GM13976 (cell line): ENCODE measurements at regions not wholly inside any gene's neighbourhood (a gene's known extent, or its start where the extent isn't known, plus 50 kb on each side); places are given as distances from the start of the nearest gene placed in this dataset.

Source experiments
- DNase-seq: peaks from one replicate; pipeline ENCODE4 v3.0.0; 2012; ENCODE audit warnings: low spot score
- in situ Hi-C: fragments of 300-500 bp; cut with MboI; formaldehyde crosslinking; loops from one replicate; pipeline ENCODE4 v1.12.0; 2022; ENCODE audit warnings: low sequenced_read_pairs, mixed read lengths, inconsistent platforms; ENCODE audit not compliant: unreplicated experiment
- TF ChIP-seq, protein P1 (sequence below): IDR thresholded peaks from 2 replicates; pipeline ENCODE4 v1.5.1; 2012; ENCODE audit warnings: borderline replicate concordance, mild to moderate bottlenecking; ENCODE audit not compliant: insufficient read depth; ENCODE audit errors: extremely low read depth, missing control alignments, control extremely low read depth

DNA sequence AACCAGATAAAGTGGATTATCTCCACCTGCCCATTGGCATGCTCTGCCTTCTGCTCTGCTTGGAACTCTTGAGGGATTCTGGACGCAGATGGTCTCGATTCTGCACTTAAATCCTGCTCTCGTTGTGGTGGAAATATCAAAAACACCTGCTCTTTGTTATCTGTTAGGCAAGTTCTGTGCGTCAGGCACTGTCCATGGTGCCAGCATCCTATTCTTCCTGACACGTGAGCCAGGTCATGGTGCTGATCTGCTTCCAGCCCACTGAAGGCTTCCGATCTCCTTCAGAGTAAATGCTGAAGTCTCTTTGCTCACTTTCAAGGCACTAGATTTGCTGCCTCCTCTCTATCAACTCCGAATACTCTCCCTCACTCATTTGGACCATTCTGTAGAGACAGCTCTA lies 505.6 kb downstream of the HTR7 start:
- in situ Hi-C loops: no loop called here
- no peak for DNase-seq
- TF ChIP-seq, protein P1, sequence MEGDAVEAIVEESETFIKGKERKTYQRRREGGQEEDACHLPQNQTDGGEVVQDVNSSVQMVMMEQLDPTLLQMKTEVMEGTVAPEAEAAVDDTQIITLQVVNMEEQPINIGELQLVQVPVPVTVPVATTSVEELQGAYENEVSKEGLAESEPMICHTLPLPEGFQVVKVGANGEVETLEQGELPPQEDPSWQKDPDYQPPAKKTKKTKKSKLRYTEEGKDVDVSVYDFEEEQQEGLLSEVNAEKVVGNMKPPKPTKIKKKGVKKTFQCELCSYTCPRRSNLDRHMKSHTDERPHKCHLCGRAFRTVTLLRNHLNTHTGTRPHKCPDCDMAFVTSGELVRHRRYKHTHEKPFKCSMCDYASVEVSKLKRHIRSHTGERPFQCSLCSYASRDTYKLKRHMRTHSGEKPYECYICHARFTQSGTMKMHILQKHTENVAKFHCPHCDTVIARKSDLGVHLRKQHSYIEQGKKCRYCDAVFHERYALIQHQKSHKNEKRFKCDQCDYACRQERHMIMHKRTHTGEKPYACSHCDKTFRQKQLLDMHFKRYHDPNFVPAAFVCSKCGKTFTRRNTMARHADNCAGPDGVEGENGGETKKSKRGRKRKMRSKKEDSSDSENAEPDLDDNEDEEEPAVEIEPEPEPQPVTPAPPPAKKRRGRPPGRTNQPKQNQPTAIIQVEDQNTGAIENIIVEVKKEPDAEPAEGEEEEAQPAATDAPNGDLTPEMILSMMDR: no peak

GRCh38 chr10:90354914-90355313 lies 502.9 kb downstream of the HTR7 start:
- DNase-seq: no peak
- TF ChIP-seq, protein P1: no peak
- in situ Hi-C loops: no loop called here

- TF ChIP-seq, protein P1: no peak
- DNase-seq: no peak
- in situ Hi-C loops: no loop called here
Observed at GRCh38 chr10:90363799-90364483, 493.9 kb downstream of the HTR7 start.

GRCh38 chr10:90372451-90372850 lies 485.4 kb downstream of the HTR7 start:
- no peak for DNase-seq
- TF ChIP-seq, protein P1: no peak
- in situ Hi-C loops: no loop called here

DNA sequence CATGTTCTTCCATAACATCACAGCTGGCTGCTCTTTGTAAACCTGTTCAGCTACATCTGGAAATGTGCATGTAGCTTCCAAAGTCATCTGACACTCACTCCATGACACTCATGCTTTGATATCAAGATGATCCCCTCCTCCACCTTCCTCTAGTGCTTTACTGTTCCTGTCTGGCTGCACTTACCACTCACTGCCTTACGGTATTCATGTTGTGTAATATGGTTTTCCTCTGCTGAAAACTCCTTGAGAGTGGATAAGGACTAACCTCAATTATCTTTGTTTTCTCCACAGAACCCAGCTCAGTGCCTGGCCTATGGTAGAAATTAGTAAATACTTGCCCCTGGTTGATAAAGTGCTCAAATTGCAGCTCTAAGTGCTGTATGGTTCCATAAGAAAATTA lies 483.9 kb downstream of the HTR7 start:
- DNase-seq: no peak
- TF ChIP-seq, protein P1: no peak
- in situ Hi-C loops: no loop called here

GRCh38 chr10:90378524-90379076 lies 479.2 kb downstream of the HTR7 start:
- no peak for DNase-seq
- TF ChIP-seq, protein P1: no peak
- in situ Hi-C loops: no loop called here
